GM19240 (cell line): ENCODE measurements at regions not wholly inside any gene's neighbourhood (a gene's known extent, or its start where the extent isn't known, plus 50 kb on each side); places are given as distances from the start of the nearest gene placed in this dataset.

ENCODE experiments used
- DNase-seq: peaks from one replicate; pipeline ENCODE4 v3.0.0; 2011; ENCODE audit warnings: low spot score; ENCODE audit not compliant: insufficient read length

- no peak for DNase-seq
These were observed 619.4 kb upstream of the ATP2B1 start for GRCh38 chr12:90327793-90328743.

GRCh38 chr12:90323217-90323616, 614.6 kb upstream of the ATP2B1 start:
- DNase-seq = no peak

GRCh38 chr12:90322006-90322405, 613.4 kb upstream of the ATP2B1 start:
- no peak for DNase-seq

- no peak for DNase-seq
These were observed 612.7 kb upstream of the ATP2B1 start for GRCh38 chr12:90321369-90321768.

GRCh38 chr12:90311561-90311960, 602.9 kb upstream of the ATP2B1 start:
- no peak for DNase-seq

- DNase-seq = no peak
These were observed 596.7 kb upstream of the ATP2B1 start for GRCh38 chr12:90305379-90305778.

GRCh38 chr12:90304231-90304630, 595.6 kb upstream of the ATP2B1 start:
- DNase-seq = no peak

- no peak for DNase-seq
These were observed 595.1 kb upstream of the ATP2B1 start for GRCh38 chr12:90303771-90304170.

- no peak for DNase-seq
These were observed 593.0 kb upstream of the ATP2B1 start for GRCh38 chr12:90301561-90302133.

- DNase-seq = no peak
These were observed 592.5 kb upstream of the ATP2B1 start for GRCh38 chr12:90301095-90301494.

- no peak for DNase-seq
These were observed 591.0 kb upstream of the ATP2B1 start for GRCh38 chr12:90299666-90300065.

- DNase-seq = no peak
These were observed 590.5 kb upstream of the ATP2B1 start for GRCh38 chr12:90299121-90299520.

GRCh38 chr12:90298289-90298948, 589.8 kb upstream of the ATP2B1 start:
- DNase-seq = no peak

- no peak for DNase-seq
These were observed 587.2 kb upstream of the ATP2B1 start for GRCh38 chr12:90295858-90296257.

- DNase-seq = no peak
These were observed 583.5 kb upstream of the ATP2B1 start for GRCh38 chr12:90292183-90292582.

- DNase-seq = no peak
These were observed 582.6 kb upstream of the ATP2B1 start for GRCh38 chr12:90290980-90291975.

GRCh38 chr12:90287585-90287984, 578.9 kb upstream of the ATP2B1 start:
- DNase-seq = no peak

GRCh38 chr12:90281154-90281868, 572.7 kb upstream of the ATP2B1 start:
- no peak for DNase-seq

GRCh38 chr12:90280564-90281058, 572.0 kb upstream of the ATP2B1 start:
- DNase-seq = no peak

GRCh38 chr12:90280033-90280432, 571.4 kb upstream of the ATP2B1 start:
- DNase-seq = no peak
